ENCODE measurements at regions not wholly inside any gene's neighbourhood (a gene's known extent, or its start where the extent isn't known, plus 50 kb on each side); places are given as distances from the start of the nearest gene placed in this dataset.

- no peak overlapping the region for H3K27ac ChIP-seq
- TF ChIP-seq CTCF (conservative IDR thresholded peaks at IDR 0.05) (no peak), ZFX (IDR thresholded peaks at IDR 0.05) (no peak)
Measured at GRCh38 chr6:119598883-119599282, 249.3 kb upstream of the MAN1A1 start.

GRCh38 chr6:119594907-119595306, 245.3 kb upstream of the MAN1A1 start:
- H3K27ac ChIP-seq: no peak overlapping the region
- no peak for TF ChIP-seq ZFX (IDR thresholded peaks at IDR 0.05)

- TF ChIP-seq CTCF (conservative IDR thresholded peaks at IDR 0.05) (no peak), ZFX (IDR thresholded peaks at IDR 0.05) (no peak)
- no peak overlapping the region for H3K27ac ChIP-seq
Measured at GRCh38 chr6:119591235-119591634, 241.7 kb upstream of the MAN1A1 start.

GRCh38 chr6:119590066-119590465, 240.5 kb upstream of the MAN1A1 start:
- H3K27ac ChIP-seq: no peak overlapping the region
- no peak for TF ChIP-seq CTCF (conservative IDR thresholded peaks at IDR 0.05)

GRCh38 chr6:119587537-119587936, 238.0 kb upstream of the MAN1A1 start:
- TF ChIP-seq ZFX (IDR thresholded peaks at IDR 0.05) (no peak), CTCF (conservative IDR thresholded peaks at IDR 0.05) (no peak)
- no peak overlapping the region for H3K27ac ChIP-seq

- TF ChIP-seq ZFX (IDR thresholded peaks at IDR 0.05): no peak
- no peak for TF ChIP-seq CTCF (conservative IDR thresholded peaks at IDR 0.05)
- no peak overlapping the region for H3K27ac ChIP-seq
Measured at GRCh38 chr6:119586250-119586882, 236.8 kb upstream of the MAN1A1 start.

GRCh38 chr6:119584088-119584487, 234.5 kb upstream of the MAN1A1 start:
- TF ChIP-seq CTCF (conservative IDR thresholded peaks at IDR 0.05) (no peak), ZFX (IDR thresholded peaks at IDR 0.05) (no peak)
- no peak overlapping the region for H3K27ac ChIP-seq

- no peak for TF ChIP-seq ZFX (IDR thresholded peaks at IDR 0.05)
- no peak for TF ChIP-seq CTCF (conservative IDR thresholded peaks at IDR 0.05)
- no peak overlapping the region for H3K27ac ChIP-seq
Measured at GRCh38 chr6:119581220-119581619, 231.7 kb upstream of the MAN1A1 start.

Data from C4-2B (cell line).